MCF 10A (cell line): ENCODE measurements at regions not wholly inside any gene's neighbourhood (a gene's known extent, or its start where the extent isn't known, plus 50 kb on each side); places are given as distances from the start of the nearest gene placed in this dataset.

Experiments
- BruUV-seq: library from RNA; stranded (reverse); fragments of 400-500 nt; replicated peaks from 2 replicates; lab custom pipeline; 2021; lab: Mats Ljungman, UMichigan
- CTCF ChIA-PET: fragments of 300-600 bp; sonication (Branson Sonifier 250); formaldehyde crosslinking; extraction: SDS; loops from one replicate; lab custom pipeline; 2021; ENCODE audit warnings: antibody characterized with exemption, inconsistent platforms; lab: Yijun Ruan, JAX
- POLR2A ChIA-PET: fragments of 300-600, 350-650 bp; sonication (Branson Sonifier 250); formaldehyde crosslinking; extraction: SDS; loops from one replicate; lab custom pipeline; 2020; ENCODE audit warnings: antibody characterized with exemption, inconsistent platforms; lab: Yijun Ruan, JAX
- DNase-seq: peaks from one replicate; pipeline ENCODE4 v3.0.0-alpha.2; 2018; ENCODE audit not compliant: unreplicated experiment
- H3K27ac Mint-ChIP-seq: one replicate; pipeline ENCODE4 v1.8.0; 2022; ENCODE audit warnings: mild to moderate bottlenecking, low read depth, mixed read lengths; ENCODE audit not compliant: unreplicated experiment
- H3K27me3 Mint-ChIP-seq: one replicate; pipeline ENCODE4 v1.8.0; 2022; ENCODE audit warnings: mixed read lengths; ENCODE audit not compliant: insufficient read depth, unreplicated experiment
- H3K36me3 Mint-ChIP-seq: one replicate; pipeline ENCODE4 v1.8.0; 2022; ENCODE audit warnings: mild to moderate bottlenecking, moderate library complexity, mixed read lengths; ENCODE audit not compliant: insufficient read depth, unreplicated experiment
- H3K4me1 Mint-ChIP-seq: one replicate; pipeline ENCODE4 v1.8.0; 2022; ENCODE audit warnings: mixed read lengths; ENCODE audit not compliant: insufficient read depth, unreplicated experiment
- H3K4me3 Mint-ChIP-seq: one replicate; pipeline ENCODE4 v1.8.0; 2022; ENCODE audit warnings: mild to moderate bottlenecking, moderate library complexity, mixed read lengths; ENCODE audit not compliant: unreplicated experiment
- H3K9me3 Mint-ChIP-seq: one replicate; pipeline ENCODE4 v1.8.0; 2022; ENCODE audit warnings: mixed read lengths; ENCODE audit not compliant: unreplicated experiment
- intact Hi-C: fragments of 100-400 bp; cut with micrococcal nuclease; formaldehyde crosslinking; loops from 2 replicates; pipeline ENCODE4 v1.14.1; 2022
- TF ChIP-seq, protein P1 (sequence below): fragments of 200-600 bp; IDR thresholded peaks from one replicate; pipeline ENCODE4 v1.8.0; 2022; ENCODE audit warnings: antibody characterized with exemption, mild to moderate bottlenecking; ENCODE audit not compliant: unreplicated experiment

GRCh38 chr2:187075671-187076070 is 226.7 kb upstream of the ZSWIM2 start:
- no peaks in the 10 kb centered on the region for H3K27me3 Mint-ChIP-seq
- peaks cover 8% of the 10 kb centered on the region for H3K4me1 Mint-ChIP-seq
- H3K9me3 Mint-ChIP-seq: no peaks in the 10 kb centered on the region
- TF ChIP-seq, protein P1, sequence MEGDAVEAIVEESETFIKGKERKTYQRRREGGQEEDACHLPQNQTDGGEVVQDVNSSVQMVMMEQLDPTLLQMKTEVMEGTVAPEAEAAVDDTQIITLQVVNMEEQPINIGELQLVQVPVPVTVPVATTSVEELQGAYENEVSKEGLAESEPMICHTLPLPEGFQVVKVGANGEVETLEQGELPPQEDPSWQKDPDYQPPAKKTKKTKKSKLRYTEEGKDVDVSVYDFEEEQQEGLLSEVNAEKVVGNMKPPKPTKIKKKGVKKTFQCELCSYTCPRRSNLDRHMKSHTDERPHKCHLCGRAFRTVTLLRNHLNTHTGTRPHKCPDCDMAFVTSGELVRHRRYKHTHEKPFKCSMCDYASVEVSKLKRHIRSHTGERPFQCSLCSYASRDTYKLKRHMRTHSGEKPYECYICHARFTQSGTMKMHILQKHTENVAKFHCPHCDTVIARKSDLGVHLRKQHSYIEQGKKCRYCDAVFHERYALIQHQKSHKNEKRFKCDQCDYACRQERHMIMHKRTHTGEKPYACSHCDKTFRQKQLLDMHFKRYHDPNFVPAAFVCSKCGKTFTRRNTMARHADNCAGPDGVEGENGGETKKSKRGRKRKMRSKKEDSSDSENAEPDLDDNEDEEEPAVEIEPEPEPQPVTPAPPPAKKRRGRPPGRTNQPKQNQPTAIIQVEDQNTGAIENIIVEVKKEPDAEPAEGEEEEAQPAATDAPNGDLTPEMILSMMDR: no peak
- no peak overlapping the region for H3K27ac Mint-ChIP-seq
- no peak overlapping the region for H3K4me3 Mint-ChIP-seq
- BruUV-seq: no TSS peak
- intact Hi-C loops: no loop called here
- DNase-seq: no peak
- CTCF ChIA-PET: no interaction called here
- H3K36me3 Mint-ChIP-seq: no peaks in the 10 kb centered on the region
- POLR2A ChIA-PET: no interaction called here

GRCh38 chr2:187075199-187075635 is 226.2 kb upstream of the ZSWIM2 start:
- H3K27ac Mint-ChIP-seq: no peak overlapping the region
- no peaks in the 10 kb centered on the region for H3K9me3 Mint-ChIP-seq
- no peak for DNase-seq
- H3K4me3 Mint-ChIP-seq: no peak overlapping the region
- no peaks in the 10 kb centered on the region for H3K27me3 Mint-ChIP-seq
- CTCF ChIA-PET: no interaction called here
- TF ChIP-seq, protein P1: no peak
- POLR2A ChIA-PET: no interaction called here
- intact Hi-C loops: no loop called here
- H3K4me1 Mint-ChIP-seq: peaks cover 8% of the 10 kb centered on the region
- BruUV-seq: no TSS peak
- no peaks in the 10 kb centered on the region for H3K36me3 Mint-ChIP-seq

GRCh38 chr2:187058198-187058597 is 209.2 kb upstream of the ZSWIM2 start:
- TF ChIP-seq, protein P1: no peak
- BruUV-seq: no TSS peak
- Mint-ChIP-seq H3K4me3 (no peak overlapping the region), H3K36me3 (no peaks in the 10 kb centered on the region), H3K27ac (no peak overlapping the region), H3K9me3 (no peaks in the 10 kb centered on the region), H3K4me1 (no peaks in the 10 kb centered on the region), H3K27me3 (no peaks in the 10 kb centered on the region)
- CTCF ChIA-PET: interaction anchor here (0.6 kb wide), 1 partner anchor 36 kb away, joined by 3 read pairs; no protein-coding TSS in a partner anchor
- POLR2A ChIA-PET: interaction anchor here (0.6 kb wide), 1 partner anchor 76 kb away, joined by 3 read pairs; no protein-coding TSS in a partner anchor
- no peak for DNase-seq
- intact Hi-C loops: loop anchor here (10.0 kb wide), 1 partner anchor 57 kb away; no protein-coding TSS in a partner anchor

DNA sequence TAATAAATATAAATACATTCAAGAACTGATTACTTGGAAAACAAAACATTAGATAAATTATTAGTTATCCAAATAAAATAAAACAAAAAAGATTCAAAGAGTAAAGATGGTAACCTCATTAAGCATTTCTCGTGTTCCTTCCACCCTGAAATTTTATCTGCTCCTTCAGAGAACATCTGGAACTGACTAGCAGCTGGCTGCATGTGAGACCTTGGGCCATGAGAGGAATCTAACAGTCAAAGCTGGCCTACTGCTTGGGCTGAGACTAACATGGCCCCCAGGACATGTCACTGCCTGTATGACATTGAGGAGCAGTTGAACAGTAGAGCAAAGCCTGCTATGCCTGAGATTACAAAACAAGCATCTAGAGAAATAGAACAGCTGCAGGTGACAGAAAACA is 208.5 kb upstream of the ZSWIM2 start:
- no peak overlapping the region for H3K4me3 Mint-ChIP-seq
- intact Hi-C loops: loop anchor here (10.0 kb wide), 1 partner anchor 57 kb away; no protein-coding TSS in a partner anchor
- ChIA-PET CTCF (no interaction called here), POLR2A (interaction anchor here (0.6 kb wide), 1 partner anchor 119 kb away, joined by 3 read pairs; no protein-coding TSS in a partner anchor)
- H3K27ac Mint-ChIP-seq: no peak overlapping the region
- no peaks in the 10 kb centered on the region for H3K27me3 Mint-ChIP-seq
- H3K4me1 Mint-ChIP-seq: no peaks in the 10 kb centered on the region
- H3K9me3 Mint-ChIP-seq: no peaks in the 10 kb centered on the region
- no peaks in the 10 kb centered on the region for H3K36me3 Mint-ChIP-seq
- no peak for DNase-seq
- TF ChIP-seq, protein P1: no peak
- BruUV-seq: no TSS peak
